ENCODE measurements at regions not wholly inside any gene's neighbourhood (a gene's known extent, or its start where the extent isn't known, plus 50 kb on each side); places are given as distances from the start of the nearest gene placed in this dataset.

DNA sequence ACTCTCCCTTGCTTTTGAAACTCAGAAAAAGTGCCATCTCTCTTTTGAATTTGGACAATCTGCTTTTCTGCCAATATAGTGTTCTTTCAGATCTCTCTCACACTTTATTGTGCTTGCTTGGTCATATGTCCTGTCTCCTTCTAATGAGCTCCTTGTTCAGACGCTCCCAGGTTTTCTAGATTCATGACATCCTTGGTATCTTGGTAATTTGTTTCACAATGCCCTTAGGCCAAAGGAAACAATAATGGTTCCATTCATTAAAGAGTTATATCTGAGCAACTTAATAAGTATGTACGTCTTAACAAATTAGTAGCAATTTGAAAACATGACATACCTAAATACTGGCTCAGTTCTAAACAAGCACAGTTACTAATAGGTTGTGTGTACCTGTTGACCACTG is 293.4 kb upstream of the SPTLC3 start:
- Histone ChIP-seq H3K27ac (no peak overlapping the region), H3K36me3 (no peaks in the 10 kb centered on the region), H3K27me3 (no peaks in the 10 kb centered on the region), H3K9me3 (no peaks in the 10 kb centered on the region), H3K4me1 (peaks cover 0 to 5% of the 10 kb centered on the region in 2 donors), H3K4me3 (no peak overlapping the region)
- TF ChIP-seq, protein P1, sequence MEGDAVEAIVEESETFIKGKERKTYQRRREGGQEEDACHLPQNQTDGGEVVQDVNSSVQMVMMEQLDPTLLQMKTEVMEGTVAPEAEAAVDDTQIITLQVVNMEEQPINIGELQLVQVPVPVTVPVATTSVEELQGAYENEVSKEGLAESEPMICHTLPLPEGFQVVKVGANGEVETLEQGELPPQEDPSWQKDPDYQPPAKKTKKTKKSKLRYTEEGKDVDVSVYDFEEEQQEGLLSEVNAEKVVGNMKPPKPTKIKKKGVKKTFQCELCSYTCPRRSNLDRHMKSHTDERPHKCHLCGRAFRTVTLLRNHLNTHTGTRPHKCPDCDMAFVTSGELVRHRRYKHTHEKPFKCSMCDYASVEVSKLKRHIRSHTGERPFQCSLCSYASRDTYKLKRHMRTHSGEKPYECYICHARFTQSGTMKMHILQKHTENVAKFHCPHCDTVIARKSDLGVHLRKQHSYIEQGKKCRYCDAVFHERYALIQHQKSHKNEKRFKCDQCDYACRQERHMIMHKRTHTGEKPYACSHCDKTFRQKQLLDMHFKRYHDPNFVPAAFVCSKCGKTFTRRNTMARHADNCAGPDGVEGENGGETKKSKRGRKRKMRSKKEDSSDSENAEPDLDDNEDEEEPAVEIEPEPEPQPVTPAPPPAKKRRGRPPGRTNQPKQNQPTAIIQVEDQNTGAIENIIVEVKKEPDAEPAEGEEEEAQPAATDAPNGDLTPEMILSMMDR (IDR thresholded peaks at IDR 0.05) = no peak
- intact Hi-C loops (cut with DNase I) = no loop called here
- DNase-seq (ENCODE audit: low spot score in 2 of 2) = no peak

DNA sequence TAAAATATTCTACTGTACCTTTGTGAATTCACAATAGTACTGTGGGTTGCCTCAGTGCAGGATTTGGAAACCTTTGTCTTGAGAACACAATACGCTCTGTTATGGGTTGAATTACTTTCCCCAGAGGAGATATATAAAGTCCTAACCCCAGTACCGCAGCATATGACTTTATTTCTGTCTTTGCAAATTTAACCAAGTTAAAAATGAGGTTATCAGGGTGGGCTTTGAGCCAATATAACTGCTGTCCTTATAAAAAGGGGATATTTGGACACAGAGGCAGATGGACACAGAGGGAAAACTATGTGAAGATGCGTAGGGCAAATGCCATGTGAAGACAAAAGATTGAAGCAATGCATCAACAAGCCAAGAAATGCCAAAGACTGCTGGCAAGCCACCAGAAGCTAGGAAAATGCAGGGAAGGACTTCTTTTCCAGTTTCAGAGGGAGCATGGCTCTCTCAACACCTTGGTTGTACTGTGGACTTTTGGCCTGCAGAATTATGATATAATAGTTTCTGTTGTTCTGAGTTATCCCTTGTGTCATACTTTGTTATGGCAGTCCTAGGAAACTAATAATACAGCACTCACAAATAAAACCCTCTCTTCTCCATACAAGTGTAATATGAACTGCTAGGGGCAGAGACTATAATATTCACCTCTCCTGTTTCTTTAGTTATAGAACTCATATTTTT is 292.6 kb upstream of the SPTLC3 start:
- Histone ChIP-seq H3K9me3 (no peaks in the 10 kb centered on the region), H3K4me1 (peaks cover 0 to 5% of the 10 kb centered on the region in 2 donors), H3K27me3 (no peaks in the 10 kb centered on the region), H3K36me3 (no peaks in the 10 kb centered on the region), H3K4me3 (no peak overlapping the region), H3K27ac (no peak overlapping the region)
- intact Hi-C loops (cut with DNase I) = no loop called here
- no peak for DNase-seq (ENCODE audit: low spot score in 2 of 2)
- TF ChIP-seq, protein P1 (IDR thresholded peaks at IDR 0.05) = no peak

GRCh38 chr20:12717061-12717460 is 291.7 kb upstream of the SPTLC3 start:
- no peaks in the 10 kb centered on the region for H3K9me3 ChIP-seq
- no peak overlapping the region for H3K27ac ChIP-seq
- intact Hi-C loops (cut with DNase I) = no loop called here
- no peak overlapping the region for H3K4me3 ChIP-seq
- H3K4me1 ChIP-seq = peaks cover 0 to 2% of the 10 kb centered on the region in 2 donors
- H3K27me3 ChIP-seq = no peaks in the 10 kb centered on the region
- TF ChIP-seq, protein P1 (IDR thresholded peaks at IDR 0.05) = no peak
- no peak for DNase-seq (ENCODE audit: low spot score in 2 of 2)
- H3K36me3 ChIP-seq = no peaks in the 10 kb centered on the region

DNA sequence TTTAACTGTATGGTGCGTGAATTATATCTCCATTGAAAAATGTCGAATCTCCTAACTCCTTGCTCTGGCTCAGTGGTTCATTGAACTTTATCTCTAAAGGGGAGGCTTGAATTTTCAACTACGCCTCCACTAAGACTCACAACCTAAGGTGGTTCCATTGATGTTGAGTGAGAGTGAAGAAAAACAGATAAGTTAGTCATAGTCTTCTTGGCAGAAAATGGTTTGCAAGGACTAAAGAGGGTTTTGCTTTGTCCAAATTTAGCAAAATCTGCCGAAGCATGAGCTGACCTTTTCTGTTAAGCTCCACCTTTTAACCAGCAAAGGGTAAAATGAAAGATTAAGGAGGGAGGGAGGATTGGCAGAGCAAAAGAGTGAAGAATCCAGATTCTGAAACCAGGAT is 290.2 kb upstream of the SPTLC3 start:
- intact Hi-C loops (cut with DNase I) = no loop called here
- H3K36me3 ChIP-seq = no peaks in the 10 kb centered on the region
- no peak for DNase-seq (ENCODE audit: low spot score in 2 of 2)

DNA sequence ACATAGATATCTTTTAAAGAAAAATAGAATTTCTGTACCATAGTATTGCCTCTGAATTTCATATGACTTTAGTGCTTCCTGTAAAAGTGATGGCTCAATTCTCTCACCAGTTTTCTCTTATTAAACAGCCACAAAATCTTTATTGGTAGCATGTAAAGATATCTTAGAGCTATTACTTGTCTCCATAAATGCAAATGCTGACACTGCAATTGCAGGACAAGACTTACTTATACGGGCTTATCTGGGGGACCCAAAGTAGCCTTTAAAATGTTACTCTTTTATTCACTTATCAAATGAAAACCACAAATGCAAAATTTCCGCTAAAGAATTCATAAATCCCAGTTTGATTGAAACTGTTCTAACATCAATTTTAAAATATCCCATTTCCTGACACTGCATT is 287.1 kb upstream of the SPTLC3 start:
- Histone ChIP-seq H3K9me3 (no peaks in the 10 kb centered on the region), H3K27ac (no peak overlapping the region), H3K27me3 (no peaks in the 10 kb centered on the region), H3K4me1 (no peaks in the 10 kb centered on the region), H3K4me3 (no peak overlapping the region), H3K36me3 (no peaks in the 10 kb centered on the region)
- no peak for DNase-seq (ENCODE audit: low spot score in 2 of 2)
- intact Hi-C loops (cut with DNase I) = loop anchor here (5.0 kb wide), 1 partner anchor 41 kb away; no protein-coding TSS in a partner anchor
- TF ChIP-seq, protein P1 (IDR thresholded peaks at IDR 0.05) = no peak

More for the DNA sequence above, 290.2 kb upstream of the SPTLC3 start:
- Histone ChIP-seq H3K27ac (no peak overlapping the region), H3K4me3 (no peak overlapping the region), H3K4me1 (no peaks in the 10 kb centered on the region), H3K9me3 (no peaks in the 10 kb centered on the region), H3K27me3 (no peaks in the 10 kb centered on the region)
- TF ChIP-seq, protein P1 (IDR thresholded peaks at IDR 0.05) = no peak
